Keratinocyte (primary cell): ENCODE measurements at regions not wholly inside any gene's neighbourhood (a gene's known extent, or its start where the extent isn't known, plus 50 kb on each side); places are given as distances from the start of the nearest gene placed in this dataset.

ENCODE experiments used
- DNase-seq: peaks from one replicate; pipeline ENCODE4 v3.0.0-alpha.2; 2011; ENCODE audit warnings: low read depth, missing footprints, low spot score
- FAIRE-seq: peaks from 2 replicates; lab custom pipeline; 2011; peaks lifted over from hg19 to GRCh38; lab: Jason Lieb, UNC
- H2AFZ ChIP-seq: 2 replicates; pipeline ENCODE4 v1.6.0; 2012; ENCODE audit warnings: low read length, control low read depth, inconsistent platforms; ENCODE audit not compliant: control insufficient read depth
- H3K27ac ChIP-seq: 2 replicates; pipeline ENCODE4 v1.5.1; 2011; ENCODE audit warnings: low read length; ENCODE audit not compliant: control insufficient read depth, insufficient read depth
- H3K27me3 ChIP-seq: 3 replicates; pipeline ENCODE4 v1.6.0; 2011; ENCODE audit warnings: low read length; ENCODE audit not compliant: control insufficient read depth, insufficient read depth; ENCODE audit errors: extremely low read depth
- H3K36me3 ChIP-seq, 2 experiments: 2 replicates in 1 of 2; 3 replicates in 1 of 2; pipeline ENCODE4 v1.5.1; 2011; ENCODE audit warnings: low read length in 2 of 2, mild to moderate bottlenecking in 1 of 2; ENCODE audit not compliant: control insufficient read depth in 2 of 2, insufficient read depth in 2 of 2; ENCODE audit errors: extremely low read depth in 1 of 2
- H3K4me1 ChIP-seq: 3 replicates; pipeline ENCODE4 v1.5.1; 2011; ENCODE audit warnings: low read length; ENCODE audit not compliant: control insufficient read depth, insufficient read depth; ENCODE audit errors: extremely low read depth
- H3K4me2 ChIP-seq: 3 replicates; pipeline ENCODE4 v1.6.0; 2011; ENCODE audit warnings: low read depth, low read length; ENCODE audit not compliant: control insufficient read depth, insufficient read depth; ENCODE audit errors: extremely low read depth
- H3K4me3 ChIP-seq, 3 experiments: fragments of 200-600 bp in 1 of 3; sonication (generic) in 1 of 3; 2 replicates in 2 of 3; 3 replicates in 1 of 3; pipeline ENCODE4 v1.5.1; 2011 to 2016; ENCODE audit warnings: low read length in 3 of 3, mild to moderate bottlenecking in 3 of 3, control low read depth in 2 of 3, inconsistent platforms in 1 of 3, low read depth in 1 of 3, mixed read lengths in 1 of 3, mixed run types in 1 of 3, moderate library complexity in 1 of 3; ENCODE audit not compliant: control insufficient read depth in 2 of 3, insufficient read depth in 2 of 3; ENCODE audit errors: extremely low read depth in 1 of 3
- H3K79me2 ChIP-seq: 2 replicates; pipeline ENCODE4 v1.6.0; 2012; ENCODE audit warnings: low read length; ENCODE audit not compliant: control insufficient read depth, insufficient read depth
- H3K9ac ChIP-seq: 3 replicates; pipeline ENCODE4 v1.6.0; 2011; ENCODE audit warnings: low read length; ENCODE audit not compliant: control insufficient read depth, insufficient read depth; ENCODE audit errors: extremely low read depth
- H3K9me1 ChIP-seq: 3 replicates; pipeline ENCODE4 v1.6.0; 2011; ENCODE audit warnings: low read length; ENCODE audit not compliant: control insufficient read depth, insufficient read depth; ENCODE audit errors: extremely low read depth
- H3K9me3 ChIP-seq: 2 replicates; pipeline ENCODE4 v1.5.1; 2012; ENCODE audit warnings: low read depth, low read length; ENCODE audit not compliant: control insufficient read depth
- H4K20me1 ChIP-seq: 3 replicates; pipeline ENCODE4 v1.6.0; 2011; ENCODE audit warnings: low read length; ENCODE audit not compliant: control insufficient read depth, insufficient read depth; ENCODE audit errors: extremely low read depth
- CTCF ChIP-seq, 3 experiments: IDR thresholded peaks in 1 of 3; conservative IDR thresholded peaks in 1 of 3; optimal IDR thresholded peaks in 1 of 3; 2 replicates in 2 of 3; 3 replicates in 1 of 3; pipeline versions ENCODE3 to v1.5.1; 2011; ENCODE audit warnings: low read length in 3 of 3, mild to moderate bottlenecking in 3 of 3, moderate library complexity in 2 of 3, control low read depth in 1 of 3, inconsistent platforms in 1 of 3; ENCODE audit not compliant: insufficient read depth in 2 of 3; ENCODE audit errors: extremely low read depth in 1 of 3
- EZH2 ChIP-seq: IDR thresholded peaks from one replicate; pipeline ENCODE4 v1.6.1; 2012; ENCODE audit warnings: inconsistent platforms, mild to moderate bottlenecking, low read length, moderate library complexity
- dilution Hi-C: fragments of 300-500 bp; cut with MboI; formaldehyde crosslinking; loops from one replicate; pipeline ENCODE4 v1.7.0; 2020; ENCODE audit warnings: low sequenced_read_pairs; ENCODE audit not compliant: extremely low pct_ligation_motif_present

- no peak for FAIRE-seq
- Histone ChIP-seq H3K79me2 (no peaks in the 10 kb centered on the region), H3K9me1 (no peaks in the 10 kb centered on the region), H4K20me1 (no peaks in the 10 kb centered on the region), H2AFZ (no peak overlapping the region), H3K27ac (no peak overlapping the region), H3K4me1 (no peaks in the 10 kb centered on the region), H3K27me3 (no peaks in the 10 kb centered on the region), H3K4me3 (no peak overlapping the region), H3K9ac (no peak overlapping the region), H3K36me3 (no peaks in the 10 kb centered on the region), H3K9me3 (no peaks in the 10 kb centered on the region), H3K4me2 (no peak overlapping the region)
- TF ChIP-seq EZH2 (no peak), CTCF (optimal IDR thresholded peaks at IDR 0.05 in 1 of 3, IDR thresholded peaks at IDR 0.05 in 1 of 3, conservative IDR thresholded peaks at IDR 0.05 in 1 of 3; ENCODE audit: extremely low read depth in 1 of 3, insufficient read depth in 2 of 3, low read length in 3 of 3) (no peak)
- no peak for DNase-seq
- dilution Hi-C loops = no loop called here
These were observed 153.5 kb downstream of the RPIA start for GRCh38 chr2:88844960-88845359.

DNA sequence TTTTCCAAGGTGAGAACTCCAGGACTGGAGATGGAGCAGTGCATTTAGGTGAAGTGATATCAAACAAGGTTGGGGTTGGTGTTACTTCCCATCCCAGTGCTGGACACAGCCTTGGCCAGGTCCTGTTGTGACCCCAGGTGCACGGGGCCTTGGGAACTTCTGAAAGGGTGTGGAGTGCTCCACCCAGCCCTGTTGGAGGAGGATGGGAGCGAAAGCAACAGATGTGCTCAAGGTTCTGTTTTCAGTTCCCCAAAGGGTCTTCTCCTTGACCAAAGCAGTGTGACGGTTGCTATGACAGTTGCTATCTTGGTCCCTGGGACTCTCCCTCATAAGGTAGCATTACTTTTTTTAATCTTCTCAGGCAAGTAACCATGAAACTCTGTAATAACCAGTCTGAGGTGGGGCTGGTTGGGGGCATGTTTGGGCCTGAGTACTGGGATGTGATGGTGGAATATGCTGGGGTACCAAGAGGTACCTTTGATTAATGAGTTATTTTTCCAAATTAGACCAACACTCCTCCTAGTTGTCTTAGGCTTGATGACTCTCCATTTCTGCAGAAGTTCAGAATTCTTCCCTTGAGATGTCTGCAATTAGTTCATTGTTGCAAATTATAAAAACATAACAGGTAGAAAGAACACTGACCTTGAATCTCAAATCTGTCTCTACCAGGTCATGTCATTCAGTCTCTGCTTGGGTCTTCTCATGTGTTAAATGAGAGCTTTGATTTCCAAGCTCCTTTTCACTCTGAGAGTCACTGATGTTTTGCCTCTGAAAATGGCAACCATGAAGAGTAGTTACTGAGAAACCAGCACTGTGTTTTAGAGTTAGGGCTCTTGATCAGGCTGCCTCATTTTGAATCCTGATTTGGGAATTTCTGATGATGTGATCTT is 154.5 kb downstream of the RPIA start:
- Histone ChIP-seq H2AFZ (no peak overlapping the region), H3K9me1 (no peaks in the 10 kb centered on the region), H3K4me2 (no peak overlapping the region), H3K9ac (no peak overlapping the region), H4K20me1 (no peaks in the 10 kb centered on the region), H3K9me3 (no peaks in the 10 kb centered on the region), H3K36me3 (no peaks in the 10 kb centered on the region), H3K4me1 (no peaks in the 10 kb centered on the region), H3K79me2 (no peaks in the 10 kb centered on the region), H3K4me3 (no peak overlapping the region), H3K27me3 (no peaks in the 10 kb centered on the region), H3K27ac (no peak overlapping the region)
- TF ChIP-seq EZH2 (no peak), CTCF (optimal IDR thresholded peaks at IDR 0.05 in 1 of 3, IDR thresholded peaks at IDR 0.05 in 1 of 3, conservative IDR thresholded peaks at IDR 0.05 in 1 of 3; ENCODE audit: extremely low read depth in 1 of 3, insufficient read depth in 2 of 3, low read length in 3 of 3) (no peak)
- dilution Hi-C loops = no loop called here
- DNase-seq (no peak), FAIRE-seq (no peak)
